Upper lobe of left lung (tissue), 6 donors: ENCODE measurements at regions not wholly inside any gene's neighbourhood (a gene's known extent, or its start where the extent isn't known, plus 50 kb on each side); places are given as distances from the start of the nearest gene placed in this dataset.

Source experiments
- ATAC-seq, 2 donors: fragments of 200-7000 bp; cut with Tn5 transposase; one replicate each; pipeline ENCODE4 v1.9.1; 2022; ENCODE audit warnings: mild to moderate bottlenecking in 2 of 2, moderate library complexity in 2 of 2; ENCODE audit not compliant: low FRiP score in 2 of 2
- DNase-seq, 2 donors: peaks; one replicate each; pipeline ENCODE4 v3.0.0-alpha.2; 2019 to 2020
- H3K27ac ChIP-seq, 4 donors: fragments of 200-600 bp; sonication (generic); one replicate each; pipeline ENCODE4 v1.5.1; 2016 to 2019
- H3K27me3 ChIP-seq, 4 donors: fragments of 200-600 bp; sonication (generic); one replicate each; pipeline ENCODE4 v1.5.1; 2017 to 2019
- H3K36me3 ChIP-seq, 4 donors: fragments of 200-600 bp; sonication (generic); one replicate each; pipeline ENCODE4 v1.5.1; 2016 to 2019
- H3K4me1 ChIP-seq, 4 donors: fragments of 200-600 bp; sonication (generic); one replicate each; pipeline ENCODE4 v1.5.1; 2018 to 2019
- H3K4me3 ChIP-seq, 4 donors: fragments of 200-600 bp; sonication (generic); one replicate each; pipeline ENCODE4 v1.5.1; 2017 to 2019; ENCODE audit warnings: mild to moderate bottlenecking in 2 of 4, moderate library complexity in 1 of 4
- H3K9me3 ChIP-seq, 4 donors: fragments of 200-600 bp; sonication (generic); one replicate each; pipeline ENCODE4 v1.5.1; 2018 to 2019
- CTCF ChIP-seq, 6 experiments: fragments of 450-650 bp in 4 of 6; fragments of 200-600 bp in 2 of 6; sonication (generic) in 2 of 6; IDR thresholded peaks; one replicate each; pipeline ENCODE4 v1.5.1; 2016 to 2019; ENCODE audit warnings: antibody characterized with exemption in 6 of 6
- EP300 ChIP-seq, 4 donors: sonication (generic); formaldehyde crosslinking; IDR thresholded peaks; one replicate each; pipeline ENCODE4 v1.5.1; 2017; ENCODE audit warnings: antibody characterized with exemption in 4 of 4, control low read depth in 2 of 4
- POLR2A ChIP-seq, 4 donors: fragments of 450-650 bp; IDR thresholded peaks; one replicate each; pipeline ENCODE4 v1.5.1; 2016 to 2017; ENCODE audit warnings: antibody characterized with exemption in 4 of 4, mild to moderate bottlenecking in 2 of 4
- POLR2AphosphoS5 ChIP-seq, 2 donors: sonication (generic); formaldehyde crosslinking; IDR thresholded peaks; one replicate each; pipeline ENCODE4 v1.5.1; 2017; ENCODE audit warnings: antibody characterized with exemption in 2 of 2
- WGBS, 2 donors: methylation state at CpG; one replicate each; pipeline ENCODE4 v1.1.5; 2017 to 2018; 5-methylcytosine and 5-hydroxymethylcytosine counted together
- donor health status: DM: no; HTN: no; CAD: no; lungs with moderate emphysema.
- donor health status: DM: no; HTN: yes; CAD: no; lungs with severe emphysema.

GRCh38 chr3:188042466-188042865 is 111.5 kb upstream of the LPP start:
- no peaks in the 10 kb centered on the region for H3K27me3 ChIP-seq
- WGBS, 2 donors, result 88 to 89% methylated on average over 6 of the region's 6 CpGs

GRCh38 chr3:188043891-188044290 is 110.1 kb upstream of the LPP start:
- ATAC-seq (no peak), DNase-seq (no peak)
- Histone ChIP-seq H3K9me3 (no peaks in the 10 kb centered on the region), H3K4me1 (no peaks in the 10 kb centered on the region), H3K36me3 (no peaks in the 10 kb centered on the region), H3K4me3 (no peak overlapping the region), H3K27me3 (no peaks in the 10 kb centered on the region), H3K27ac (no peak overlapping the region)
- 75 to 81% methylated on average over 2 of the region's 2 CpGs for WGBS, 2 donors
- TF ChIP-seq EP300 (IDR thresholded peaks at IDR 0.05) (no peak), POLR2AphosphoS5 (IDR thresholded peaks at IDR 0.05) (no peak), CTCF (IDR thresholded peaks at IDR 0.05) (no peak), POLR2A (IDR thresholded peaks at IDR 0.05) (no peak)

More at GRCh38 chr3:188042466-188042865, 111.5 kb upstream of the LPP start:
- Histone ChIP-seq H3K27ac (no peak overlapping the region), H3K9me3 (no peaks in the 10 kb centered on the region), H3K36me3 (no peaks in the 10 kb centered on the region), H3K4me1 (peaks cover 0 to 1% (median under 1%) of the 10 kb centered on the region in 4 donors), H3K4me3 (no peak overlapping the region)
- no peak for DNase-seq
- ATAC-seq, result no peak
- TF ChIP-seq POLR2AphosphoS5 (IDR thresholded peaks at IDR 0.05), result no peak
- TF ChIP-seq POLR2A (IDR thresholded peaks at IDR 0.05), result no peak
- TF ChIP-seq CTCF (IDR thresholded peaks at IDR 0.05), result no peak
- TF ChIP-seq EP300 (IDR thresholded peaks at IDR 0.05), result no peak

GRCh38 chr3:188046561-188047211 is 107.3 kb upstream of the LPP start:
- Histone ChIP-seq H3K9me3 (no peaks in the 10 kb centered on the region), H3K27ac (no peak overlapping the region), H3K27me3 (no peaks in the 10 kb centered on the region), H3K4me3 (no peak overlapping the region), H3K36me3 (no peaks in the 10 kb centered on the region), H3K4me1 (no peaks in the 10 kb centered on the region)
- TF ChIP-seq EP300 (IDR thresholded peaks at IDR 0.05) (no peak), POLR2A (IDR thresholded peaks at IDR 0.05) (no peak), CTCF (IDR thresholded peaks at IDR 0.05) (no peak), POLR2AphosphoS5 (IDR thresholded peaks at IDR 0.05) (no peak)
- DNase-seq (no peak), ATAC-seq (no peak)
- WGBS, 2 donors, result 93 to 100% methylated on average over 2 of the region's 2 CpGs

- WGBS, 2 donors, result 67 to 83% methylated on average over 1 of the region's 1 CpG
- no peak overlapping the region for H3K4me3 ChIP-seq
- ATAC-seq, result no peak
- no peaks in the 10 kb centered on the region for H3K27me3 ChIP-seq
- H3K27ac ChIP-seq, result no peak overlapping the region
- peaks cover 0 to 3% (median under 1%) of the 10 kb centered on the region in 4 donors for H3K4me1 ChIP-seq
- no peaks in the 10 kb centered on the region for H3K9me3 ChIP-seq
- TF ChIP-seq POLR2A (IDR thresholded peaks at IDR 0.05) (no peak), EP300 (IDR thresholded peaks at IDR 0.05) (no peak), CTCF (IDR thresholded peaks at IDR 0.05) (no peak), POLR2AphosphoS5 (IDR thresholded peaks at IDR 0.05) (no peak)
- H3K36me3 ChIP-seq, result no peaks in the 10 kb centered on the region
- no peak for DNase-seq
Measured at GRCh38 chr3:188047536-188047935, 106.4 kb upstream of the LPP start.
